ENCODE measurements at regions not wholly inside any gene's neighbourhood (a gene's known extent, or its start where the extent isn't known, plus 50 kb on each side); places are given as distances from the start of the nearest gene placed in this dataset.

DNA sequence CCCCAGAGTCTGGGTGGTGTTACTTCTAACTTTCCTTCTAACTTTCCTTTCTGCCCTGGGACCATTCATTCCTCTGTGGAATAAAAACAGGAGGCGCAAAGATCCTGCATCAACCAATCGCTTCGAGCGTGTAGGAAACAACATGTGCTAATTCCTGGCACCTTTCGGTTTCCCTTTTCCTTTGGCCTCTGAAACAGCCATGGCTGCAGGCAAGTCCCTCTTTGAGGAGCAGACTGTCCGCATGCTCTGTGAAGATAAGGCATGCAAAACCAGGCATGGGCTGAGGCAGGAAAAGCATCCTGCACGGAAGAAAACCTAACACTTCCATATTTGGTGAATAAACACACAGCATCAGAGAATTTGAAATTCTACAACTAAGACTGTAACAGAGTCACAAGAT, 128.3 kb downstream of the HSD17B3 start:
- Histone ChIP-seq H3K9me1 (ENCODE audit: control insufficient read depth, extremely low read depth, insufficient read depth, low read length) (no peaks in the 10 kb centered on the region), H3K9me3 (ENCODE audit: control insufficient read depth, low read depth, low read length) (no peaks in the 10 kb centered on the region), H3K79me2 (ENCODE audit: control insufficient read depth, insufficient read depth, low read length) (no peaks in the 10 kb centered on the region), H4K20me1 (ENCODE audit: control insufficient read depth, extremely low read depth, insufficient read depth, low read length) (no peaks in the 10 kb centered on the region), H3K4me2 (ENCODE audit: control insufficient read depth, extremely low read depth, insufficient read depth, low read depth, low read length) (no peak overlapping the region), H3K9ac (ENCODE audit: control insufficient read depth, extremely low read depth, insufficient read depth, low read length) (no peak overlapping the region), H2AFZ (ENCODE audit: control insufficient read depth, low read length) (no peak overlapping the region), H3K27ac (ENCODE audit: control insufficient read depth, insufficient read depth, low read length) (no peak overlapping the region), H3K27me3 (ENCODE audit: control insufficient read depth, extremely low read depth, insufficient read depth, low read length) (peaks cover 10% of the 10 kb centered on the region), H3K36me3 (ENCODE audit: control insufficient read depth in 2 of 2, extremely low read depth in 1 of 2, insufficient read depth in 2 of 2, low read length in 2 of 2) (no peaks in the 10 kb centered on the region), H3K4me3 (ENCODE audit: control insufficient read depth in 2 of 3, extremely low read depth in 1 of 3, insufficient read depth in 2 of 3, low read depth in 1 of 3, low read length in 3 of 3) (no peak overlapping the region), H3K4me1 (ENCODE audit: control insufficient read depth, extremely low read depth, insufficient read depth, low read length) (no peaks in the 10 kb centered on the region)
- DNase-seq (ENCODE audit: low read depth, low spot score) (no peak), FAIRE-seq (no peak)
- TF ChIP-seq EZH2 (IDR thresholded peaks at IDR 0.05; ENCODE audit: low read length) (no peak), CTCF (optimal IDR thresholded peaks at IDR 0.05 in 1 of 3, IDR thresholded peaks at IDR 0.05 in 1 of 3, conservative IDR thresholded peaks at IDR 0.05 in 1 of 3; ENCODE audit: extremely low read depth in 1 of 3, insufficient read depth in 2 of 3, low read length in 3 of 3) (no peak)
- dilution Hi-C loops (cut with MboI; ENCODE audit: extremely low pct_ligation_motif_present, low sequenced_read_pairs): no loop called here

DNA sequence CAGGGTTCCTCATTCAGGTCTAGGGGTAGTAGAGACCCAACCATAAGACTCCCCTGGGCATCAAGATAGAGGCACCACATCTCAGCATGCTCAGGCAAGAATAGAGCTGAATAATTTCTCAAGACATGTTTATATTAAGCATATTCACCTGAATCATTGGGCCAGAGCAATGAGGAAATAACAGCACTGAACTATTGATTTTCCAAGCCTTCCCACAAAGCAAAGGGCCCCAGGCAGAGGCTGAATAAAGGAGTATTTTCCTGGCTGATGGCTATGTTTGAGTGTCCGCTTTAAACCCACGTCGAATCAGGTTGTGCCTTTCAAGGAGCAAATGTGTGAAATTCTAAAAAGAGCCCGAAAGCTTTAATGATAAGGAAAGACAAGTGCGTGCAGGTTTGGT, 129.2 kb downstream of the HSD17B3 start:
- Histone ChIP-seq H3K4me3 (ENCODE audit: control insufficient read depth in 2 of 3, extremely low read depth in 1 of 3, insufficient read depth in 2 of 3, low read depth in 1 of 3, low read length in 3 of 3) (no peak overlapping the region), H3K4me2 (ENCODE audit: control insufficient read depth, extremely low read depth, insufficient read depth, low read depth, low read length) (no peak overlapping the region), H3K79me2 (ENCODE audit: control insufficient read depth, insufficient read depth, low read length) (no peaks in the 10 kb centered on the region), H4K20me1 (ENCODE audit: control insufficient read depth, extremely low read depth, insufficient read depth, low read length) (no peaks in the 10 kb centered on the region), H3K27ac (ENCODE audit: control insufficient read depth, insufficient read depth, low read length) (no peak overlapping the region), H3K36me3 (ENCODE audit: control insufficient read depth in 2 of 2, extremely low read depth in 1 of 2, insufficient read depth in 2 of 2, low read length in 2 of 2) (no peaks in the 10 kb centered on the region), H3K27me3 (ENCODE audit: control insufficient read depth, extremely low read depth, insufficient read depth, low read length) (peaks cover 10% of the 10 kb centered on the region), H3K9me3 (ENCODE audit: control insufficient read depth, low read depth, low read length) (no peaks in the 10 kb centered on the region), H3K4me1 (ENCODE audit: control insufficient read depth, extremely low read depth, insufficient read depth, low read length) (no peaks in the 10 kb centered on the region), H3K9me1 (ENCODE audit: control insufficient read depth, extremely low read depth, insufficient read depth, low read length) (no peaks in the 10 kb centered on the region), H2AFZ (ENCODE audit: control insufficient read depth, low read length) (no peak overlapping the region), H3K9ac (ENCODE audit: control insufficient read depth, extremely low read depth, insufficient read depth, low read length) (no peak overlapping the region)
- dilution Hi-C loops (cut with MboI; ENCODE audit: extremely low pct_ligation_motif_present, low sequenced_read_pairs): no loop called here
- FAIRE-seq (no peak), DNase-seq (ENCODE audit: low read depth, low spot score) (no peak)
- TF ChIP-seq EZH2 (IDR thresholded peaks at IDR 0.05; ENCODE audit: low read length): no peak
- no peak for TF ChIP-seq CTCF (optimal IDR thresholded peaks at IDR 0.05 in 1 of 3, IDR thresholded peaks at IDR 0.05 in 1 of 3, conservative IDR thresholded peaks at IDR 0.05 in 1 of 3; ENCODE audit: extremely low read depth in 1 of 3, insufficient read depth in 2 of 3, low read length in 3 of 3)

Data from keratinocyte (primary cell).